ENCODE measurements at regions not wholly inside any gene's neighbourhood (a gene's known extent, or its start where the extent isn't known, plus 50 kb on each side); places are given as distances from the start of the nearest gene placed in this dataset.

- no peaks in the 10 kb centered on the region for H3K36me3 ChIP-seq
Measured at GRCh38 chr10:47070541-47070940, 159.3 kb downstream of the PTPN20 start.

GRCh38 chr10:47071891-47072290, 160.7 kb downstream of the PTPN20 start:
- Histone ChIP-seq H3K27ac (no peak overlapping the region), H3K9me3 (no peaks in the 10 kb centered on the region)
- TF ChIP-seq, protein P1, sequence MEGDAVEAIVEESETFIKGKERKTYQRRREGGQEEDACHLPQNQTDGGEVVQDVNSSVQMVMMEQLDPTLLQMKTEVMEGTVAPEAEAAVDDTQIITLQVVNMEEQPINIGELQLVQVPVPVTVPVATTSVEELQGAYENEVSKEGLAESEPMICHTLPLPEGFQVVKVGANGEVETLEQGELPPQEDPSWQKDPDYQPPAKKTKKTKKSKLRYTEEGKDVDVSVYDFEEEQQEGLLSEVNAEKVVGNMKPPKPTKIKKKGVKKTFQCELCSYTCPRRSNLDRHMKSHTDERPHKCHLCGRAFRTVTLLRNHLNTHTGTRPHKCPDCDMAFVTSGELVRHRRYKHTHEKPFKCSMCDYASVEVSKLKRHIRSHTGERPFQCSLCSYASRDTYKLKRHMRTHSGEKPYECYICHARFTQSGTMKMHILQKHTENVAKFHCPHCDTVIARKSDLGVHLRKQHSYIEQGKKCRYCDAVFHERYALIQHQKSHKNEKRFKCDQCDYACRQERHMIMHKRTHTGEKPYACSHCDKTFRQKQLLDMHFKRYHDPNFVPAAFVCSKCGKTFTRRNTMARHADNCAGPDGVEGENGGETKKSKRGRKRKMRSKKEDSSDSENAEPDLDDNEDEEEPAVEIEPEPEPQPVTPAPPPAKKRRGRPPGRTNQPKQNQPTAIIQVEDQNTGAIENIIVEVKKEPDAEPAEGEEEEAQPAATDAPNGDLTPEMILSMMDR (IDR thresholded peaks at IDR 0.05): no peak

More at GRCh38 chr10:47070541-47070940, 159.3 kb downstream of the PTPN20 start:
- no peak overlapping the region for H3K27ac ChIP-seq
- H3K4me3 ChIP-seq (ENCODE audit: low read depth in 1 of 2, low read length in 1 of 2): no peak overlapping the region
- no peaks in the 10 kb centered on the region for H3K4me1 ChIP-seq (ENCODE audit: control insufficient read depth in 1 of 2, insufficient read depth in 1 of 2, low read depth in 1 of 2, low read length in 1 of 2)
- H3K27me3 ChIP-seq: peaks cover 3% of the 10 kb centered on the region
- H3K9me3 ChIP-seq: no peaks in the 10 kb centered on the region
- TF ChIP-seq, protein P1 (IDR thresholded peaks at IDR 0.05): no peak

GRCh38 chr10:47073967-47074366, 162.7 kb downstream of the PTPN20 start:
- no peaks in the 10 kb centered on the region for H3K9me3 ChIP-seq
- TF ChIP-seq, protein P1 (IDR thresholded peaks at IDR 0.05): no peak

More at GRCh38 chr10:47071891-47072290, 160.7 kb downstream of the PTPN20 start:
- H3K36me3 ChIP-seq: no peaks in the 10 kb centered on the region
- H3K4me1 ChIP-seq (ENCODE audit: control insufficient read depth in 1 of 2, insufficient read depth in 1 of 2, low read depth in 1 of 2, low read length in 1 of 2): no peaks in the 10 kb centered on the region
- peaks cover 7% of the 10 kb centered on the region for H3K27me3 ChIP-seq
- no peak overlapping the region for H3K4me3 ChIP-seq (ENCODE audit: low read depth in 1 of 2, low read length in 1 of 2)

DNA sequence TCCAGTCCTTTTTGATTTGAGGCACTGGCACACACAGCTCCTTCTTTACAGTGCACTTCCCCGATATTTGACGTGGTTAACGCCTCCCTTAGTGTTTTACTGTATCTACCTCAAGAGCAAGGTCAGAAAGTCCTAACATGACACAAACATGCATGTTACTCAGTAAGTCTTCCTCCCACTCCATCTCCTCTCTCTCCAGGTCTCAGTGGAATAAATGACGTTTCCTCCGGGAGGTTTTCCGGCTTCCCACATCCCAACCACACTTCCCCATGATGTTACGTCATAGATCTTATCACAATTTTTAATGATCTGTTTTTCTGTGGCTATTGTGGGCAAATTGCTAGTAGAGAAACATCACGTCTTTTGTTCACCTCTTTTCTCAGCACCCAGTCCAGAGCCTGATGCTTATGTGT, 165.7 kb downstream of the PTPN20 start:
- Histone ChIP-seq H3K9me3 (no peaks in the 10 kb centered on the region), H3K4me3 (ENCODE audit: low read depth in 1 of 2, low read length in 1 of 2) (no peak overlapping the region), H3K27ac (no peak overlapping the region), H3K36me3 (no peaks in the 10 kb centered on the region), H3K4me1 (ENCODE audit: control insufficient read depth in 1 of 2, insufficient read depth in 1 of 2, low read depth in 1 of 2, low read length in 1 of 2) (no peaks in the 10 kb centered on the region), H3K27me3 (peaks cover 17% of the 10 kb centered on the region)
- TF ChIP-seq, protein P1 (IDR thresholded peaks at IDR 0.05): no peak

More at GRCh38 chr10:47073967-47074366, 162.7 kb downstream of the PTPN20 start:
- Histone ChIP-seq H3K4me1 (ENCODE audit: control insufficient read depth in 1 of 2, insufficient read depth in 1 of 2, low read depth in 1 of 2, low read length in 1 of 2) (no peaks in the 10 kb centered on the region), H3K4me3 (ENCODE audit: low read depth in 1 of 2, low read length in 1 of 2) (no peak overlapping the region), H3K27me3 (peaks cover 20% of the 10 kb centered on the region), H3K36me3 (no peaks in the 10 kb centered on the region), H3K27ac (no peak overlapping the region)

- no peaks in the 10 kb centered on the region for H3K4me1 ChIP-seq (ENCODE audit: control insufficient read depth in 1 of 2, insufficient read depth in 1 of 2, low read depth in 1 of 2, low read length in 1 of 2)
- no peak overlapping the region for H3K27ac ChIP-seq
- peaks cover 17% of the 10 kb centered on the region for H3K27me3 ChIP-seq
- TF ChIP-seq, protein P1 (IDR thresholded peaks at IDR 0.05): no peak
- H3K4me3 ChIP-seq (ENCODE audit: low read depth in 1 of 2, low read length in 1 of 2): no peak overlapping the region
- no peaks in the 10 kb centered on the region for H3K9me3 ChIP-seq
- no peaks in the 10 kb centered on the region for H3K36me3 ChIP-seq
Measured at GRCh38 chr10:47077386-47077785, 166.2 kb downstream of the PTPN20 start.

- H3K4me1 ChIP-seq (ENCODE audit: control insufficient read depth in 1 of 2, insufficient read depth in 1 of 2, low read depth in 1 of 2, low read length in 1 of 2): no peaks in the 10 kb centered on the region
- no peaks in the 10 kb centered on the region for H3K9me3 ChIP-seq
- H3K27me3 ChIP-seq: peaks cover 17% of the 10 kb centered on the region
- H3K4me3 ChIP-seq (ENCODE audit: low read depth in 1 of 2, low read length in 1 of 2): no peak overlapping the region
- H3K36me3 ChIP-seq: no peaks in the 10 kb centered on the region
- H3K27ac ChIP-seq: no peak overlapping the region
- TF ChIP-seq, protein P1 (IDR thresholded peaks at IDR 0.05): no peak
Measured at GRCh38 chr10:47077941-47078340, 166.7 kb downstream of the PTPN20 start.
